Suprapubic skin (tissue), 4 donors: ENCODE measurements at regions not wholly inside any gene's neighbourhood (a gene's known extent, or its start where the extent isn't known, plus 50 kb on each side); places are given as distances from the start of the nearest gene placed in this dataset.

Experiments
- DNase-seq, 2 donors: peaks; one replicate each; pipeline ENCODE4 v3.0.0-alpha.2; 2019; ENCODE audit warnings: low spot score in 2 of 2
- H3K27ac ChIP-seq: fragments of 200-600 bp; sonication (generic); one replicate; pipeline ENCODE4 v1.5.1; 2019
- H3K27me3 ChIP-seq: fragments of 200-600 bp; sonication (generic); one replicate; pipeline ENCODE4 v1.5.1; 2019
- H3K36me3 ChIP-seq: fragments of 200-600 bp; sonication (generic); one replicate; pipeline ENCODE4 v1.5.1; 2019
- H3K4me1 ChIP-seq: fragments of 200-600 bp; sonication (generic); one replicate; pipeline ENCODE4 v1.5.1; 2019
- H3K4me3 ChIP-seq: fragments of 200-600 bp; sonication (generic); one replicate; pipeline ENCODE4 v1.5.1; 2019; ENCODE audit warnings: mild to moderate bottlenecking
- H3K9me3 ChIP-seq: fragments of 200-600 bp; sonication (generic); one replicate; pipeline ENCODE4 v1.5.1; 2019
- CTCF ChIP-seq, 2 donors: fragments of 200-600 bp in 1 of 2; fragments of 450-650 bp in 1 of 2; sonication (generic) in 1 of 2; IDR thresholded peaks; one replicate each; pipeline ENCODE4 v1.5.1; 2016 to 2019; ENCODE audit warnings: antibody characterized with exemption in 2 of 2, mild to moderate bottlenecking in 1 of 2, moderate library complexity in 1 of 2
- EP300 ChIP-seq: sonication (generic); formaldehyde crosslinking; IDR thresholded peaks from one replicate; pipeline ENCODE4 v1.6.1; 2017; ENCODE audit warnings: antibody characterized with exemption
- POLR2A ChIP-seq, 2 donors: fragments of 450-650 bp; IDR thresholded peaks; one replicate each; pipeline ENCODE4 v1.6.1; 2017; ENCODE audit warnings: antibody characterized with exemption in 2 of 2, mild to moderate bottlenecking in 2 of 2, moderate library complexity in 2 of 2
- POLR2AphosphoS5 ChIP-seq, 3 donors: sonication (generic); formaldehyde crosslinking; IDR thresholded peaks; one replicate each; pipeline ENCODE4 v1.6.1; 2017; ENCODE audit warnings: antibody characterized with exemption in 3 of 3
- WGBS: methylation state at CpG from one replicate; pipeline ENCODE4 v1.1.5; 2018; 5-methylcytosine and 5-hydroxymethylcytosine counted together

DNA sequence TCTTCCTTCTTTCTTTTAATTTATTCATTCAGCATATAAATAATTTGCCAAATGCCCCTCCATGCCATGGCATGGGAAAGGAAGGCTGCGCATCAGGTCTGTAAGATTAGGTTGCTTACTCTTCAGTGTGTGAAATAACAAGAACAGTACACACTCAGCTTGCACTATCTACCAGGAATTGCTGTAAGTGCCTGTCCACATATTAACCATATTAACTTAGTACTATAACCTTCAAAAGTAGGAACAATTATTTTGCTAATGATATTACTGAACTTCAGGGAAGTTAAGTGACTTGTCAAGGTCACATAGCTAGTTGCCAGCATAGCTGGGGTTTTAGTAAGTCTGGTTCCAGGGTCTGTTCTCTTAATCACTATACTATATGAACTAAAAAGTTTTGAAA is 89.2 kb upstream of the PMFBP1 start:
- H3K4me3 ChIP-seq, result no peak overlapping the region
- H3K36me3 ChIP-seq, result no peaks in the 10 kb centered on the region
- no peaks in the 10 kb centered on the region for H3K27me3 ChIP-seq
- TF ChIP-seq EP300, result no peak
- no peak for TF ChIP-seq POLR2AphosphoS5 (IDR thresholded peaks at IDR 0.05)
- TF ChIP-seq CTCF (IDR thresholded peaks at IDR 0.05), result no peak
- TF ChIP-seq POLR2A (IDR thresholded peaks at IDR 0.05), result no peak
- H3K27ac ChIP-seq, result no peak overlapping the region
- no peak for DNase-seq
- 96% methylated on average over 1 of the region's 1 CpG for WGBS
- peaks cover 3% of the 10 kb centered on the region for H3K9me3 ChIP-seq
- no peaks in the 10 kb centered on the region for H3K4me1 ChIP-seq

DNA sequence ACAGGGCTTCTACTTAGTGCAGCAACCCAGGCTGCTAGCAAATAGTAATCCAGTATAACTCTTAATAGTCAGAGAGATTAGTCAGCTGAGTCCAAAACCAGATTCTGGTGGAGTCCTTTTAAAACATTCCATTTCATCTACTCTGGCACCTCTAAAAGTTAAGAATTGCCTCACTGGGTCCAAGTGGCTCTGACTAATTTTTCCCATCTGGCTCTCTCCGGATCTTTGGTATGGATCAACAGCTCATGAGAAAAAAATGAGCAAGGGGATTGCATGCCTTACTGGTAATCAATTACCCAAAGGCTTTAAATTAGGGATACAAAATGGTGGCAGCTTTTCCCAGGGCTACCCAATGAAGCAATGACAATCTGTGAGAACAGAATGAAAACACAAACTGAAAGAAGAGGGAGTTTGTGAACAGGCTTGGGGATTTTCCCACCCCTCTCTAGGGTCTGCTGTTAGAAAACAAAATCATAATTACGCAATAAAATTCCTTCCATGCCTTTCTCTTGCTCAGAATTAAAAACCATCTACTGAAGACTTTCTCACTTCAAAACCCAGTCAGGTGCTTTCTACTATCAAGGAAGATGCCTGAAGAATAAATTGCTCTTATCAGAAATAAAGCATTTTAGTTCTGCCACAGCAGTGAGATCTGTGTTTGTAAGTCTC is 84.6 kb upstream of the PMFBP1 start:
- no peaks in the 10 kb centered on the region for H3K27me3 ChIP-seq
- no peak overlapping the region for H3K4me3 ChIP-seq
- no peak for TF ChIP-seq CTCF (IDR thresholded peaks at IDR 0.05)
- no peak for TF ChIP-seq EP300
- no peak for TF ChIP-seq POLR2A (IDR thresholded peaks at IDR 0.05)
- no peak for TF ChIP-seq POLR2AphosphoS5 (IDR thresholded peaks at IDR 0.05)
- H3K27ac ChIP-seq, result peak overlapping the region; percentile 51
- 68% methylated on average over 2 of the region's 2 CpGs for WGBS
- peaks cover 3% of the 10 kb centered on the region for H3K9me3 ChIP-seq
- no peaks in the 10 kb centered on the region for H3K36me3 ChIP-seq
- H3K4me1 ChIP-seq, result no peaks in the 10 kb centered on the region
- DNase-seq, result no peak

DNA sequence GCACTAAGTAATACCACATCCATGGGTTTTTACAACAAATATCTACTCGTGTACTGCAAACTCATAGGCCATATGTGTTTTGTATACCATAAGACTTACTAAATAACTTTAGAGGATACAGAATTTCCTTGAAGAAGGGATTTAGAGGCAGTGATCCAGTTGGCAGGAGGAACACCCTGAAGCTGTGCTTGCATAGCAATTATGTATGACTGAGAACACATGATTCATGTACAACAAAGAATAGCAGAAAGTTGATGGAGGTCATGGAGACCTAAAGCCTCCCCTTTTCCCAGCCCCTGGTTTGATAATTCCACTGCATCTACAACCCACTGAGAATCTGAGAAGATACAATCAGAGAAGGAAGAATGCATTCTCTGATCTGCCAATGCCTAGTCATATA is 83.8 kb upstream of the PMFBP1 start:
- Histone ChIP-seq H3K9me3 (peaks cover 3% of the 10 kb centered on the region), H3K27ac (peak overlapping the region; percentile 51), H3K4me1 (no peaks in the 10 kb centered on the region), H3K36me3 (no peaks in the 10 kb centered on the region), H3K27me3 (no peaks in the 10 kb centered on the region), H3K4me3 (no peak overlapping the region)
- TF ChIP-seq POLR2A (IDR thresholded peaks at IDR 0.05), result no peak
- no peak for TF ChIP-seq EP300
- TF ChIP-seq CTCF (IDR thresholded peaks at IDR 0.05), result no peak
- TF ChIP-seq POLR2AphosphoS5 (IDR thresholded peaks at IDR 0.05), result no peak
- no peak for DNase-seq
- WGBS, result 88% methylated on average over 1 of the region's 1 CpG

- TF ChIP-seq CTCF (IDR thresholded peaks at IDR 0.05) (no peak), EP300 (no peak), POLR2AphosphoS5 (IDR thresholded peaks at IDR 0.05) (no peak), POLR2A (IDR thresholded peaks at IDR 0.05) (no peak)
Measured at GRCh38 chr16:72247821-72248253, 75.9 kb upstream of the PMFBP1 start.

GRCh38 chr16:72246423-72246822 is 74.5 kb upstream of the PMFBP1 start:
- no peak for DNase-seq
- H3K27ac ChIP-seq, result no peak overlapping the region
- peaks cover 8% of the 10 kb centered on the region for H3K4me1 ChIP-seq
- no peak for TF ChIP-seq POLR2AphosphoS5 (IDR thresholded peaks at IDR 0.05)
- TF ChIP-seq EP300, result no peak
- TF ChIP-seq POLR2A (IDR thresholded peaks at IDR 0.05), result no peak
- no peak for TF ChIP-seq CTCF (IDR thresholded peaks at IDR 0.05)
- no peak overlapping the region for H3K4me3 ChIP-seq
- H3K36me3 ChIP-seq, result no peaks in the 10 kb centered on the region
- no peaks in the 10 kb centered on the region for H3K9me3 ChIP-seq
- WGBS, result 74% methylated on average over 5 of the region's 5 CpGs
- no peaks in the 10 kb centered on the region for H3K27me3 ChIP-seq

More at GRCh38 chr16:72247821-72248253, 75.9 kb upstream of the PMFBP1 start:
- Histone ChIP-seq H3K27ac (peak overlapping the region; percentile 79), H3K9me3 (no peaks in the 10 kb centered on the region), H3K27me3 (no peaks in the 10 kb centered on the region), H3K4me3 (no peak overlapping the region), H3K36me3 (no peaks in the 10 kb centered on the region), H3K4me1 (peaks cover 8% of the 10 kb centered on the region)
- DNase-seq, result no peak
- WGBS, result 52% methylated on average over 5 of the region's 5 CpGs
